NB4 (cell line): ENCODE measurements at regions not wholly inside any gene's neighbourhood (a gene's known extent, or its start where the extent isn't known, plus 50 kb on each side); places are given as distances from the start of the nearest gene placed in this dataset.

Experiments used
- DNase-seq: peaks from one replicate; pipeline ENCODE4 v3.0.0; 2010; ENCODE audit warnings: low read depth
- H3K4me3 ChIP-seq: one replicate; pipeline ENCODE4 v1.5.1; 2011; ENCODE audit warnings: mild to moderate bottlenecking, low read depth, low read length, moderate library complexity
- CTCF ChIP-seq: IDR thresholded peaks from one replicate; pipeline ENCODE4 v1.5.1; 2012; ENCODE audit warnings: low read depth, low read length
- MAX ChIP-seq: IDR thresholded peaks from 2 replicates; pipeline ENCODE4 v1.6.1; 2011; ENCODE audit warnings: low read depth, low read length
- MYC ChIP-seq: IDR thresholded peaks from 2 replicates; pipeline ENCODE4 v1.6.1; 2011; ENCODE audit warnings: low read depth, low read length
- POLR2A ChIP-seq: IDR thresholded peaks from 2 replicates; pipeline ENCODE4 v1.6.1; 2011; ENCODE audit warnings: mild to moderate bottlenecking; ENCODE audit not compliant: insufficient read length; ENCODE audit errors: extremely low read depth

- no peak for DNase-seq
- TF ChIP-seq POLR2A (no peak), MYC (no peak), CTCF (no peak), MAX (no peak)
- no peak overlapping the region for H3K4me3 ChIP-seq
Measured at GRCh38 chr10:29941476-29941875, 117.9 kb downstream of the JCAD start.

- no peak overlapping the region for H3K4me3 ChIP-seq
- DNase-seq: no peak
- TF ChIP-seq POLR2A (no peak), MYC (no peak), CTCF (no peak), MAX (no peak)
Measured at GRCh38 chr10:29932991-29933390, 126.4 kb downstream of the JCAD start.

- DNase-seq: no peak
- H3K4me3 ChIP-seq: no peak overlapping the region
- no peak for TF ChIP-seq MYC
- TF ChIP-seq MAX: no peak
- no peak for TF ChIP-seq POLR2A
- no peak for TF ChIP-seq CTCF
Measured at GRCh38 chr10:29931833-29932232, 127.6 kb downstream of the JCAD start.

- no peak overlapping the region for H3K4me3 ChIP-seq
- TF ChIP-seq MYC: no peak
- no peak for DNase-seq
Measured at GRCh38 chr10:29929006-29929405, 130.4 kb downstream of the JCAD start.

- DNase-seq: no peak
- H3K4me3 ChIP-seq: no peak overlapping the region
- TF ChIP-seq POLR2A (no peak), CTCF (no peak), MAX (no peak), MYC (no peak)
Measured at GRCh38 chr10:29926693-29927048, 132.7 kb downstream of the JCAD start.

GRCh38 chr10:29925771-29926692, 133.4 kb downstream of the JCAD start:
- TF ChIP-seq MAX (no peak), CTCF (no peak), MYC (no peak), POLR2A (no peak)
- no peak overlapping the region for H3K4me3 ChIP-seq
- DNase-seq: no peak
